ENCODE measurements at regions not wholly inside any gene's neighbourhood (a gene's known extent, or its start where the extent isn't known, plus 50 kb on each side); places are given as distances from the start of the nearest gene placed in this dataset.

DNA sequence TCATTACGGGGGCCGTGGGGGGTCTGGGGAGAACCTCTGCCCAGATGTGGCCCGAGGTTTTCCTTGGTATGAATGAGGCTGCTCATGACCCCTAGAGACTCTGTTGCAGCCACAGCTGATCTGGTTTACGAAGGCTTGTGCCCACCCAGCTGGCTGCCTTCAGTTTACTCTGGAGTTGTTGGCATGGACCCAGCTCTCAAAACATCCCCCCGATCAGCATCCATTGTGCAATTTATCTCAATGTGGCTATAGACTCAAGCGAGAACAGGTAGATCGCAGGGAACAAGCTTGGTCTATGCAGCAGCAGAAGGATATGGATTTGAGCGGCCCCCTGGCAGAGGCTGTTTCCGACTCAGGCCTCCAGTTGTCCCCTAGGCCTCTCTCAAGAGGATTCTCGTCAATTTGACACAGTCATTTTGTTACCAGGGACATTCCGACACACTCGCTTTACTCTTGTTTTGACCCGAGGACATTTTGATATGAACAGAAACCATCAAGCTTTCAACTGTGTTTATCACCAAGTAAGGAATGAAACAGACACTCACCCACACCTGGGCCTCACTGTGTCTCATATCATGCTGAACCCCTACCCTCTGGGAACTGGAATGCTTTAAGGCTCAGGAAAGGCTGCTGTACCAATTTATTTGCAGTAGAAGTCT is 161.5 kb downstream of the KATNAL1 start:
- H3K36me3 ChIP-seq (replicated peaks) = no peaks in the 10 kb centered on the region
- H3K27me3 ChIP-seq (replicated peaks) = no peaks in the 10 kb centered on the region
- no peak overlapping the region for H3K27ac ChIP-seq
- TF ChIP-seq, protein P1, sequence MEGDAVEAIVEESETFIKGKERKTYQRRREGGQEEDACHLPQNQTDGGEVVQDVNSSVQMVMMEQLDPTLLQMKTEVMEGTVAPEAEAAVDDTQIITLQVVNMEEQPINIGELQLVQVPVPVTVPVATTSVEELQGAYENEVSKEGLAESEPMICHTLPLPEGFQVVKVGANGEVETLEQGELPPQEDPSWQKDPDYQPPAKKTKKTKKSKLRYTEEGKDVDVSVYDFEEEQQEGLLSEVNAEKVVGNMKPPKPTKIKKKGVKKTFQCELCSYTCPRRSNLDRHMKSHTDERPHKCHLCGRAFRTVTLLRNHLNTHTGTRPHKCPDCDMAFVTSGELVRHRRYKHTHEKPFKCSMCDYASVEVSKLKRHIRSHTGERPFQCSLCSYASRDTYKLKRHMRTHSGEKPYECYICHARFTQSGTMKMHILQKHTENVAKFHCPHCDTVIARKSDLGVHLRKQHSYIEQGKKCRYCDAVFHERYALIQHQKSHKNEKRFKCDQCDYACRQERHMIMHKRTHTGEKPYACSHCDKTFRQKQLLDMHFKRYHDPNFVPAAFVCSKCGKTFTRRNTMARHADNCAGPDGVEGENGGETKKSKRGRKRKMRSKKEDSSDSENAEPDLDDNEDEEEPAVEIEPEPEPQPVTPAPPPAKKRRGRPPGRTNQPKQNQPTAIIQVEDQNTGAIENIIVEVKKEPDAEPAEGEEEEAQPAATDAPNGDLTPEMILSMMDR (IDR thresholded peaks at IDR 0.05; ENCODE audit: low read depth, low read length, missing control alignments) = no peak
- no peak for DNase-seq
- in situ Hi-C loops (cut with HindIII; ENCODE audit: low pct_ligation_motif_present, low sequenced_read_pairs) = no loop called here
- H3K4me3 ChIP-seq (ENCODE audit: low read depth, low read length) = no peak overlapping the region

DNA sequence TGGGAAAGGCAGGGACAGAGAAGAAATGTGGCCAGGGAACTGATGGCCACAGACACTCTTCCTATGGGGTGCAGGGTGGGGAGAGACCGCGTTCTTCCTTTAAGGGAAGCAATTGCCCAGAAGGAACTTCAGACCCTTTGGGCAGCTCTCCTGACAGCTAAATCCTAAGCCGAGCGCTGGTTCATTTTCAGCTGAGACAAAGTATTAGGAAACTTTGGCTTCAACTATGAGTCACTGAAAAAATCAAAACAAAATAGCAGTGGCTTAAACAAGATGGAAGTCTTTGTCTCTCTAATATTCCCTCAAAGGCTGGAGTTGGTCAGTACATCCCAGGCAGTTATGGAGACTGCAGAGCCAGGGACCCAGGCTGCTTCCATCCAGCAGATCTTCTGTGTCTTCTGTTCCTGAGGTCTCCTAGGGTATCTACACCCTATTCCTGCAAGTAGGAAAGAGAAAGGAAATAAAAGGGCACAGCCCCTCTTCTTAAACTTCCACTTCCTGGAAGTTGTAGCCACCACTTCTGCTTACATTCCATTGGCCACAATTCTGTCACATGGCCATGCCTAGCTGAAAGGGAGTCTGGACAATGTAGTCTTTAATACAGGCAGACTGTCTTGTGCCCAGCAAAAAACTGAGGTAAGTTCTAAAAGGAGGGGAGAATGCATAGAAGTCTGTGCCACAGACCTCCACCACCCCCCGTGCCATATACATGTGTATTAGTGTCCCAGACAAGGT is 163.5 kb downstream of the KATNAL1 start:
- peak; percentile 43 for DNase-seq

DNA sequence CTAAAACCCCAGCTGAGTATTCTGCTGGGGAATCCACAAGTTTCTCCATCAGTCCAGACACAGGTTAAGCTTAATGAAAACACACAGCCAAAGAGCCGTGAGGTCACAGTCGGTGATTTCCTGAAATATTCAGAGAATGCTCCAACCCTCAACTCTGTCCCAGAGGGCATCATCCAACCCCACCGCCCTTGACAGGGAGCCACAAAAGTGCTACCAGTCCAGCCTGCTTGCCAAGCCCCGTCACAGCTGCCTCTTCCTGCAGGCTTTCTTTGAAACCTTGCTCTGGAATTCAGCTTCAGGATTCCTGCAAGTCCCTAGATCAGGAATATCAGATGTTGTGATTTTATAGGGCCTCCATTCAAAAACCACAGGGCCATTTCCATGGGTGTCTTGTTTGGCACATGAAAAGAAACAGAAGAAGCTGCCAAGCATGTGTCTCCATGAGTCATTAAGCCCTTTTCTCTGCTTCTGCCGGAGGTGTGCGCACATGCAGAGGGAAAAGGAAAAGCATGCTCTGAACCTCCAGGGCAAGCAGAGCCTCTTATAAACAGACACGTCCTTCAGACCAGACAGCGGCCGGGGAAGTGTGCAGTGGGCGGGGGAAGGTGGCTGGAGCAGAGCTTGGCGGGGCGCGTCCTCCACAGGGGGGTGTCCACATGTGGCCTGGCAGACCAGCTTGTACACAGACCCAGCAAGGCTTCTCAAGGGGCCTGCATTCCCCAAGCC is 164.7 kb downstream of the KATNAL1 start:
- Histone ChIP-seq H3K27me3 (replicated peaks) (no peaks in the 10 kb centered on the region), H3K36me3 (replicated peaks) (no peaks in the 10 kb centered on the region), H3K4me3 (ENCODE audit: low read depth, low read length) (no peak overlapping the region), H3K27ac (peak overlapping the region; percentile 81)
- TF ChIP-seq, protein P1 (IDR thresholded peaks at IDR 0.05; ENCODE audit: low read depth, low read length, missing control alignments) = no peak
- in situ Hi-C loops (cut with HindIII; ENCODE audit: low pct_ligation_motif_present, low sequenced_read_pairs) = no loop called here
- peak; percentile 88 for DNase-seq

More for the DNA sequence above, 163.5 kb downstream of the KATNAL1 start:
- TF ChIP-seq, protein P1 (IDR thresholded peaks at IDR 0.05; ENCODE audit: low read depth, low read length, missing control alignments) = no peak
- H3K27me3 ChIP-seq (replicated peaks) = no peaks in the 10 kb centered on the region
- peak overlapping the region; percentile 81 for H3K27ac ChIP-seq
- H3K4me3 ChIP-seq (ENCODE audit: low read depth, low read length) = no peak overlapping the region
- in situ Hi-C loops (cut with HindIII; ENCODE audit: low pct_ligation_motif_present, low sequenced_read_pairs) = no loop called here
- no peaks in the 10 kb centered on the region for H3K36me3 ChIP-seq (replicated peaks)

DNA sequence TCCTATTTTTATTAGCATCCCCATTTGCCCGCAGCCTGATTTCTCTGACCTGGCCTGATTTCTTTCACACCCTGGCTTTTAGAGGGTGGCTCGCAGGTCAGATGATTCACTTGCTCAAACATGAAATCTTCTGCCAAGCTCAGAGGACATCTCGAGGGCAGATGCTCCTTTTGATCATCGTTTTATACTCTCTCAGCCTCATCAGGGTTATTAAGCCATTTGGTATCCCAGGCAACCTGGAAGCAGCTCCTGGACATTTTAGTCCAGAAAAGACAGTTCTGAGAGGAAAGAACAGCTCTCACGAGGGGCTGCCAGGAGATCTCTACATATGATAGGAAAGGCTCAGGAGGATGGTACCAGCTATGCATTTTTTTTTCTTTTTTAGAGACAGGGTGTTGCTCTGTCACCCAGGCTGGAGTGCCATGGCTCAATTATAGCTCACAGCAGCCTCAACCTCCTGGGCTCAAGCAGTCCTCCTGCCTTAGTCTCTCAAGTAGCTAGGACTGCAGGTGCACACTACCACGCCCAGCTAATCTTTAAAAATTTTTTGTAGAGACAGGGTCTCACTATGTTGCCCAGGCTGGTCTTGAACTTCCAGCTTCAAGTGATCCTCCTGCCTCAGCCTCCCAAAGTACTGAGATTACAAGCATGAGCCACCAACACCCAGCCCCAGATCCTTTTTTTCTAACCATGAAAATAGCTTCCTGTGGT is 165.4 kb downstream of the KATNAL1 start:
- peak overlapping the region; percentile 81 for H3K27ac ChIP-seq
- TF ChIP-seq, protein P1 (IDR thresholded peaks at IDR 0.05; ENCODE audit: low read depth, low read length, missing control alignments) = no peak
- in situ Hi-C loops (cut with HindIII; ENCODE audit: low pct_ligation_motif_present, low sequenced_read_pairs) = no loop called here
- H3K27me3 ChIP-seq (replicated peaks) = no peaks in the 10 kb centered on the region
- DNase-seq = no peak
- H3K36me3 ChIP-seq (replicated peaks) = no peaks in the 10 kb centered on the region
- no peak overlapping the region for H3K4me3 ChIP-seq (ENCODE audit: low read depth, low read length)

DNA sequence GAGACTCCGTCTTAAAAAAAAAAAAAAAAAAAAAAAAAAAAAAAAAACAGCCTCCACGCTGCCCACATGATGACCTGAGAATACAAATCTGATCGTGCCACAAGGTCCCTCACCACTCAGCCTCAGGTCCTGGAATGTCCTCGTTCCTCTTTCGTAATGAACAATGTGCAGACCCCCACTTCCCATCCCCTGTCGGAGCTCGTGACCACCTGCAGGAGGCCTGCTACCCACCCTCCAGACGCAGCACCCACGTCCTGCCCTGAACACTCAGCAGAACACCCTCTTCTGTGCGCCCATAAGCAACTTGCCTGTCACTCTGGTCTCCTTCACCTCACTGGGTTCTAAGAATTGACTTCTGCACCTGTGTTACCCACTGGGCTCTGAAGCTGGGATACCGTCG is 166.4 kb downstream of the KATNAL1 start:
- Histone ChIP-seq H3K36me3 (replicated peaks) (no peaks in the 10 kb centered on the region), H3K4me3 (ENCODE audit: low read depth, low read length) (no peak overlapping the region), H3K27me3 (replicated peaks) (no peaks in the 10 kb centered on the region), H3K27ac (no peak overlapping the region)
- no peak for DNase-seq
- in situ Hi-C loops (cut with HindIII; ENCODE audit: low pct_ligation_motif_present, low sequenced_read_pairs) = no loop called here
- TF ChIP-seq, protein P1 (IDR thresholded peaks at IDR 0.05; ENCODE audit: low read depth, low read length, missing control alignments) = no peak
